ENCODE measurements at regions not wholly inside any gene's neighbourhood (a gene's known extent, or its start where the extent isn't known, plus 50 kb on each side); places are given as distances from the start of the nearest gene placed in this dataset.

DNA sequence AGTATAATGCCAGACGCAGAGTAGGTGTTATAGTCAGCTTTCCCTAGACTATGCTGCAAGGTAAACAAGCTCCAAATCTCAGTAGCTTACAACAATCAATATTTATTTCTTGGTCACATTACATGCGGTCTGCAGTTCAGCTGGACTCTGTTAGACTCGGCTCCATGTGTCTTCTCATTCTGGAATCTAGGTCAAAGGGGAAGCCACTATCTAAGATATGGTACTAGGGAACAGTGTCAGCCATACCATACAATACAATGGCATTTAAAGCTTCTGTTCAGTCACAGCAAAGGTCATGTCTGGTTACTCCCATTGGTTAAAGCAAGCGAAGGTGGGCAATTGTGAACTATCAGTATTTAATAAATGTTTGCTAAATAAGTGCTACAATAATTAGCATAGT lies 65.3 kb upstream of the SERTM1 start:
- TF ChIP-seq, protein P1, sequence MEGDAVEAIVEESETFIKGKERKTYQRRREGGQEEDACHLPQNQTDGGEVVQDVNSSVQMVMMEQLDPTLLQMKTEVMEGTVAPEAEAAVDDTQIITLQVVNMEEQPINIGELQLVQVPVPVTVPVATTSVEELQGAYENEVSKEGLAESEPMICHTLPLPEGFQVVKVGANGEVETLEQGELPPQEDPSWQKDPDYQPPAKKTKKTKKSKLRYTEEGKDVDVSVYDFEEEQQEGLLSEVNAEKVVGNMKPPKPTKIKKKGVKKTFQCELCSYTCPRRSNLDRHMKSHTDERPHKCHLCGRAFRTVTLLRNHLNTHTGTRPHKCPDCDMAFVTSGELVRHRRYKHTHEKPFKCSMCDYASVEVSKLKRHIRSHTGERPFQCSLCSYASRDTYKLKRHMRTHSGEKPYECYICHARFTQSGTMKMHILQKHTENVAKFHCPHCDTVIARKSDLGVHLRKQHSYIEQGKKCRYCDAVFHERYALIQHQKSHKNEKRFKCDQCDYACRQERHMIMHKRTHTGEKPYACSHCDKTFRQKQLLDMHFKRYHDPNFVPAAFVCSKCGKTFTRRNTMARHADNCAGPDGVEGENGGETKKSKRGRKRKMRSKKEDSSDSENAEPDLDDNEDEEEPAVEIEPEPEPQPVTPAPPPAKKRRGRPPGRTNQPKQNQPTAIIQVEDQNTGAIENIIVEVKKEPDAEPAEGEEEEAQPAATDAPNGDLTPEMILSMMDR (IDR thresholded peaks at IDR 0.05), result no peak
- TF ChIP-seq POLR2AphosphoS5 (IDR thresholded peaks at IDR 0.05) (no peak), POLR2A (IDR thresholded peaks at IDR 0.05) (no peak)
